GM13977 (cell line): ENCODE measurements at regions not wholly inside any gene's neighbourhood (a gene's known extent, or its start where the extent isn't known, plus 50 kb on each side); places are given as distances from the start of the nearest gene placed in this dataset.
"Not testable (repeated sequence)": the region's sequence is repeated elsewhere in the genome, so short reads cannot be mapped to it uniquely, and the experiment has no call there.

Experiments used
- DNase-seq: peaks from one replicate; pipeline ENCODE4 v3.0.0; 2012; ENCODE audit warnings: low spot score
- in situ Hi-C: fragments of 300-500 bp; cut with MboI; formaldehyde crosslinking; loops from one replicate; pipeline ENCODE4 v1.12.0; 2022; ENCODE audit warnings: low sequenced_read_pairs, low pct_unique_long_range_greater_than_20kb, mixed read lengths, inconsistent platforms; ENCODE audit not compliant: unreplicated experiment
- TF ChIP-seq, protein P1 (sequence below): IDR thresholded peaks from 2 replicates; pipeline ENCODE4 v1.5.1; 2012; ENCODE audit warnings: mild to moderate bottlenecking, control low read depth; ENCODE audit not compliant: insufficient read depth; ENCODE audit errors: extremely low read depth, missing control alignments

DNA sequence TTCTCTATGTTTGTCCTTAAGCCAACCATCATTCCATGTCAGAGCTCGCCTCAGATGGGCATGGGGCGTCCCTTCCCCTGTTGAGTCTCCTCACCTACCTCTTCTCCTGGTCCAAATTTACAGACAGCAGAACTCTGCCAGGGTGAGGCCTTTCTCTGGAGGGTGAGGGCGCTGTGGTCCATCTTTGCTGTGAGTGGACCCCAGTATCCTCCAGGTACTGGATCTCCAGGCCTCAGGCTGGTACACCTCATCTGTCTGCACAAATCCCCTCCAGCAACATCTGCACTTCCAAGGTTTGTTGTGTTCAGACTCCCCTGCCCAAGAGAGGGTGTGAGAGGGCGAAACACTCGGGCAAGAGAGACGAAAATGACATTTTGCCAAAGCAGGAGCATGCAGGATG lies 63.9 kb upstream of the EDAR start:
- TF ChIP-seq, protein P1, sequence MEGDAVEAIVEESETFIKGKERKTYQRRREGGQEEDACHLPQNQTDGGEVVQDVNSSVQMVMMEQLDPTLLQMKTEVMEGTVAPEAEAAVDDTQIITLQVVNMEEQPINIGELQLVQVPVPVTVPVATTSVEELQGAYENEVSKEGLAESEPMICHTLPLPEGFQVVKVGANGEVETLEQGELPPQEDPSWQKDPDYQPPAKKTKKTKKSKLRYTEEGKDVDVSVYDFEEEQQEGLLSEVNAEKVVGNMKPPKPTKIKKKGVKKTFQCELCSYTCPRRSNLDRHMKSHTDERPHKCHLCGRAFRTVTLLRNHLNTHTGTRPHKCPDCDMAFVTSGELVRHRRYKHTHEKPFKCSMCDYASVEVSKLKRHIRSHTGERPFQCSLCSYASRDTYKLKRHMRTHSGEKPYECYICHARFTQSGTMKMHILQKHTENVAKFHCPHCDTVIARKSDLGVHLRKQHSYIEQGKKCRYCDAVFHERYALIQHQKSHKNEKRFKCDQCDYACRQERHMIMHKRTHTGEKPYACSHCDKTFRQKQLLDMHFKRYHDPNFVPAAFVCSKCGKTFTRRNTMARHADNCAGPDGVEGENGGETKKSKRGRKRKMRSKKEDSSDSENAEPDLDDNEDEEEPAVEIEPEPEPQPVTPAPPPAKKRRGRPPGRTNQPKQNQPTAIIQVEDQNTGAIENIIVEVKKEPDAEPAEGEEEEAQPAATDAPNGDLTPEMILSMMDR = no peak
- in situ Hi-C loops = no loop called here
- no peak for DNase-seq

DNA sequence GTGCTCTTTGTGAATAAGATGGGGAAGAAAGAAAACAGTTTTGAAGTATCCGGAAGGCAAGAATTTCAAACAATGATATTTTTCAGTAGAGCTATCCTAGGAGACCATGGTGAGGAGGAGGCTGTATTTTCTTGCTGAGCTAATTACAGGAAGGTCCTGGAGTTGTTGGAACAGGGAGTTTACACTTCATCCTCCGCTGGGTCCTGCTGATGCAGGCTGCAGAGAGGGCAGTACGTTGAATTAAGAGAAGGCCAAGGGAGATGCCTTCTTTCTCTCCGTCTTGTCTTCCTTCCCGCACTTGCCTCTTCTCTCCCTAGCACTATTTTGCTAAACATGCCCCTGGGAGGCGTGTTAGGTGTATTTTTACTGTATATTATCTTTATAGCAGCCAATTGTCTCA lies 60.0 kb upstream of the EDAR start:
- in situ Hi-C loops = no loop called here
- TF ChIP-seq, protein P1 = no peak
- no peak for DNase-seq

DNA sequence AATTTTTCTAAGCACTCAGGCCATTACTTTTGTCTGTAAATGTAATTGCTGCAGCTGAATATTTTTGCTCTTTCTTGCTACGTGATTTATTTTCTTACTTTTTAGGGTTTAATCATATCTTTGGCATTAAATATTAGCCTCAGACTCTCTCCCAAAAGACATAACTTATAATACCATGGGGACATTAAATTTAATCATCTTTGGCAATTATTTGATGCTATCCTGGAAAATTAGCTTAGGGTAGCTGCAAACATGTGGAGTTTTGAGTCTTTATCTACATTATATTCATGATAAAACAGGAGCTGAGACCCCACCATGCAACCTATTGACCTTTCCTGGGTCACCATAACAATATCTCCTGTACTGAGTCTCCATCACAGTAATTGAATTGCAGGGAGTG lies 59.1 kb upstream of the EDAR start:
- in situ Hi-C loops = no loop called here
- TF ChIP-seq, protein P1 = no peak
- no peak for DNase-seq

DNA sequence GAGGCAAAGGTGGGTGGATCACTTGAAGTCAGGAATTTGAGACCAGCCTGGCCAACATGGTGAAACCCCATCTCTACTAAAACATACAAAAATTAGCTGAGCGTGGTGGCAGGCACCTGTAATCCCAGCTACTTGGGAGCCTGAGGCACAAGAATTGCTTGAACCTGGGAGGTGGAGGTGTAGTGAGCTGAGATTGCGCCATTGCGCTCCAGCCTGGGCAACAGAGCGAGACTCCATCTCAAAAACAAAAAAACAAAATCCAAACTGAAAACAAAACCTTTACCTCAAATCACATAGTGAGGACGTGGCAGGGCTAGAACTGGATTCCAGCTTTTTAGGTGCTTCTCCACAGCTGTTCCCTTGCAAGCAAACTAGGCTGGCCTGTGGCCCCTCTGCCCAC lies 58.5 kb upstream of the EDAR start:
- in situ Hi-C loops, DNase-seq: not testable (repeated sequence)

DNA sequence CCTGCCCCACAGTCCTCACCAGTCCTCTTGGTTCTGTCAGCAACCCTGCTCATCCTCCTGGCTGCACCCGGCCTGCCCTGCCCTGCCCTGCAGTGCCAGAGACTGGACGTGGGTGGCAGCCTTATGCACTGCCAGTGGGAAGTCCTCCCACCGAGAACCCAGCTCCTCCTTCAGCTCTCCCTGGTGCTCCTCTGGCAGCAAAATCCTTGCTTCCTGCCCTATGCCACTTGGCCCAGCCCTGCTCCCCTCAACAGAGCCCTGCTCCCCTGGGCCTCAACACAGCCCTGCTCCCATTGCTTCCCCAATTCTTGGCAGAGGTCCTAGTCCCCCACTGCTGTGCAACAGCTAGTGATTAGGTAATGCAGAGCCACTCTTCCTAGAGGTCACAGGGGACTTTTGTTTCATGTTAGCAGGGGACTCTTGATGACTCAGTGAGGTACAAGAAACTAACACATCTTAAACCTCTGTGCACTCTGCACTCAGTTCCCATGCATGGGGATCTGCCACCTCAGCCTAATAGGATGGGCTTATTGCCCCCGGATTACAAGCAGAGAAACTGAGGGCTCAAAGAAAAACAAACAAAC lies 58.0 kb upstream of the EDAR start:
- TF ChIP-seq, protein P1 = no peak
- DNase-seq = peak; percentile 70
- in situ Hi-C loops = no loop called here

DNA sequence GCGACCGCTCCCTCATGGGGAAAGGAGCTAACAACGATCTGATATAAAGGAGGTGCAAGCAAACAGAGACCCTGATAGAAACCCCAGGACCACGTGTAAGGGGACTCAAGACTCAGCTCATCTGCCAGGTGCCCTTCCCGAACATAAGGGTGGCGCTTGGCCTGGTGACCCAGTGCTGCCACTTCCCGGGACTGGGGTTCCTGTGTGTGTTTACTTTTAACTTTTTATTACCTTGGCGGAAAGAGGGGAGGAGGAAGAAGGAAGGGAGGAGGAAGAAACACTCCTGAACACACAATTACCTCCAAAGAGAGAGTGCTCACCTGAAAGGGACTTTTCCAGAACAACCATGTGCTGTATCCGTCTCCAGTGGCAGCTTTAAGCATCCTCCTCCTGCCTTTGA lies 56.5 kb upstream of the EDAR start:
- DNase-seq = no peak
- in situ Hi-C loops = no loop called here
- TF ChIP-seq, protein P1 = no peak

DNA sequence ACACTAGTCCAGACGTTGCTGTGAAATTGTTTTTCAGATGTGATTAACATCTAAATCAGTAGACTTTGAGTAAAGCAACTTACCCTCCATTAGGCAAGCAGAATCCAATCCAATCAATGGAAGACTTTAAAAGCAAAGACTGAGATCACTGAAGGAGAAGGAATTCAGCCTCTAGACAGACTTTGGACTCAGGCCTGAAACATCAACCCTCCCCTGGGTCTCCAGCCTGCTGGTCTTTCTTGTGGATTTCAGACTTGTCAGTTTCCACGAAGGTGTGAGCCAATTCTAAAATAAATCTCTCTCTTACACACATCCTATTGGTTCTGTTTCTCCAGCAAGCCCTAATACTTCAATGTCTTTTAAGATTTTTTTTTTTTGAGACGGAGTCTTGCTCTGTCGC lies 50.0 kb upstream of the EDAR start:
- no peak for DNase-seq
- in situ Hi-C loops = no loop called here
- TF ChIP-seq, protein P1 = no peak
